Glutamatergic neuron (in vitro differentiated cells): ENCODE measurements at regions not wholly inside any gene's neighbourhood (a gene's known extent, or its start where the extent isn't known, plus 50 kb on each side); places are given as distances from the start of the nearest gene placed in this dataset.

Source experiments
- DNase-seq: peaks from one replicate; pipeline ENCODE4 v3.0.0; 2022
- H3K27ac Mint-ChIP-seq: one replicate; pipeline ENCODE4 v1.8.0; 2020; ENCODE audit warnings: mild to moderate bottlenecking, mixed read lengths, inconsistent platforms; ENCODE audit not compliant: unreplicated experiment
- H3K27me3 Mint-ChIP-seq: one replicate; pipeline ENCODE4 v1.8.0; 2020; ENCODE audit warnings: mild to moderate bottlenecking, moderate library complexity, mixed read lengths, inconsistent platforms; ENCODE audit not compliant: unreplicated experiment
- H3K36me3 Mint-ChIP-seq: one replicate; pipeline ENCODE4 v1.8.0; 2020; ENCODE audit warnings: mild to moderate bottlenecking, mixed read lengths, inconsistent platforms; ENCODE audit not compliant: unreplicated experiment
- H3K4me1 Mint-ChIP-seq: one replicate; pipeline ENCODE4 v1.8.0; 2020; ENCODE audit warnings: mild to moderate bottlenecking, low read depth, mixed read lengths, inconsistent platforms; ENCODE audit not compliant: unreplicated experiment
- H3K4me3 Mint-ChIP-seq: one replicate; pipeline ENCODE4 v1.8.0; 2020; ENCODE audit warnings: mild to moderate bottlenecking, mixed read lengths, inconsistent platforms; ENCODE audit not compliant: unreplicated experiment
- H3K9me3 Mint-ChIP-seq: one replicate; pipeline ENCODE4 v1.8.0; 2020; ENCODE audit warnings: mild to moderate bottlenecking, moderate library complexity, mixed read lengths, inconsistent platforms; ENCODE audit not compliant: unreplicated experiment
- CTCF ChIP-seq: fragments of 200-600 bp; sonication (generic); IDR thresholded peaks from one replicate; pipeline ENCODE4 v1.5.0; 2021; ENCODE audit not compliant: partially characterized antibody, unreplicated experiment

- no peak overlapping the region for H3K27ac Mint-ChIP-seq
- no peak for DNase-seq
- no peak overlapping the region for H3K4me3 Mint-ChIP-seq
- H3K4me1 Mint-ChIP-seq = peaks cover 13% of the 10 kb centered on the region
- no peak for TF ChIP-seq CTCF
- peaks cover 9% of the 10 kb centered on the region for H3K9me3 Mint-ChIP-seq
- peaks cover 4% of the 10 kb centered on the region for H3K27me3 Mint-ChIP-seq
- no peaks in the 10 kb centered on the region for H3K36me3 Mint-ChIP-seq
Measured at GRCh38 chr1:30194741-30195423, 528.5 kb downstream of the MATN1 start.

- H3K27ac Mint-ChIP-seq = no peak overlapping the region
- H3K9me3 Mint-ChIP-seq = peaks cover 9% of the 10 kb centered on the region
- H3K36me3 Mint-ChIP-seq = no peaks in the 10 kb centered on the region
- TF ChIP-seq CTCF = no peak
- H3K27me3 Mint-ChIP-seq = peaks cover 4% of the 10 kb centered on the region
- H3K4me1 Mint-ChIP-seq = peaks cover 18% of the 10 kb centered on the region
- no peak overlapping the region for H3K4me3 Mint-ChIP-seq
- DNase-seq = no peak
Measured at GRCh38 chr1:30194046-30194619, 529.3 kb downstream of the MATN1 start.

- H3K4me1 Mint-ChIP-seq = peaks cover 21% of the 10 kb centered on the region
- peaks cover 12% of the 10 kb centered on the region for H3K9me3 Mint-ChIP-seq
- no peaks in the 10 kb centered on the region for H3K36me3 Mint-ChIP-seq
- H3K27me3 Mint-ChIP-seq = peaks cover 7% of the 10 kb centered on the region
- no peak for DNase-seq
- H3K27ac Mint-ChIP-seq = peak overlapping the region; percentile 2
- no peak for TF ChIP-seq CTCF
- no peak overlapping the region for H3K4me3 Mint-ChIP-seq
Measured at GRCh38 chr1:30192969-30193630, 530.3 kb downstream of the MATN1 start.

- peaks cover 9% of the 10 kb centered on the region for H3K27me3 Mint-ChIP-seq
- H3K9me3 Mint-ChIP-seq = peaks cover 12% of the 10 kb centered on the region
- DNase-seq = peak; percentile 37
- H3K27ac Mint-ChIP-seq = peak overlapping the region; percentile 54
- H3K36me3 Mint-ChIP-seq = no peaks in the 10 kb centered on the region
- H3K4me3 Mint-ChIP-seq = peak overlapping the region; percentile 34
- peaks cover 21% of the 10 kb centered on the region for H3K4me1 Mint-ChIP-seq
- TF ChIP-seq CTCF = no peak
Measured at GRCh38 chr1:30191154-30191702, 532.2 kb downstream of the MATN1 start.
